Ishikawa (cell line): ENCODE measurements at regions not wholly inside any gene's neighbourhood (a gene's known extent, or its start where the extent isn't known, plus 50 kb on each side); places are given as distances from the start of the nearest gene placed in this dataset.

ENCODE experiments used
- CEBPB ChIP-seq: IDR thresholded peaks from 2 replicates; pipeline ENCODE4 v1.6.1; 2012
- CREB1 ChIP-seq: IDR thresholded peaks from 2 replicates; pipeline ENCODE4 v1.6.1; 2012; ENCODE audit warnings: low read depth
- EP300 ChIP-seq: IDR thresholded peaks from 2 replicates; pipeline ENCODE4 v1.6.1; 2012; ENCODE audit warnings: borderline replicate concordance
- FOXM1 ChIP-seq: IDR thresholded peaks from 2 replicates; pipeline ENCODE4 v1.6.1; 2012; ENCODE audit warnings: low read depth, borderline replicate concordance
- TAF1 ChIP-seq: IDR thresholded peaks from 2 replicates; pipeline ENCODE4 v1.6.1; 2012; ENCODE audit warnings: low read depth, mild to moderate bottlenecking
- TEAD4 ChIP-seq: IDR thresholded peaks from 2 replicates; pipeline ENCODE4 v1.6.1; 2012
- YY1 ChIP-seq: IDR thresholded peaks from 2 replicates; pipeline ENCODE4 v1.6.1; 2012; ENCODE audit warnings: low read depth
- ZBTB7A ChIP-seq: IDR thresholded peaks from 2 replicates; pipeline ENCODE4 v1.6.1; 2012; ENCODE audit warnings: low read depth
- TF ChIP-seq, protein P1 (sequence below): IDR thresholded peaks from 2 replicates; pipeline ENCODE4 v1.6.1; 2012
- TF ChIP-seq, protein P2 (sequence below): IDR thresholded peaks from 2 replicates; pipeline ENCODE4 v1.6.1; 2012; ENCODE audit warnings: low read depth, mild to moderate bottlenecking

DNA sequence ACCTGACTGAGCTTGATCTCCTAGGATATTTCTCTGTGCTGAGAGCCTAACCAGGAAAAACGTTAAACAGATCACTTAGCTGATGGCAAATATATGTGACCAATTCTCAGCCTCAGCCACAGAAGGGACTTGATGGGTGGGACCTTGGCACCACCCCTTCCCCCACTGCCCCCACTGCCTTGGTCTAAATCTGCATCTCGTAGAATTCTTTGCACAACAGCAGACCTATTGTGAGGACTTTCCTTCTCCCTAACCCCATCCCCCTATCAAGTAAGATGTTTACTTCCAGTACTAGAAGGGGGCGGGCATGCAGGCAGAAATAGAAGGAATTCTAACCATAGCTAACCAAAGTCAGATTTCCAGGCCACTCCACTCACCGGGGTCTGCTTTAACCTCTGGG is 313.2 kb downstream of the PCNX1 start:
- no peak for TF ChIP-seq YY1
- TF ChIP-seq, protein P1, sequence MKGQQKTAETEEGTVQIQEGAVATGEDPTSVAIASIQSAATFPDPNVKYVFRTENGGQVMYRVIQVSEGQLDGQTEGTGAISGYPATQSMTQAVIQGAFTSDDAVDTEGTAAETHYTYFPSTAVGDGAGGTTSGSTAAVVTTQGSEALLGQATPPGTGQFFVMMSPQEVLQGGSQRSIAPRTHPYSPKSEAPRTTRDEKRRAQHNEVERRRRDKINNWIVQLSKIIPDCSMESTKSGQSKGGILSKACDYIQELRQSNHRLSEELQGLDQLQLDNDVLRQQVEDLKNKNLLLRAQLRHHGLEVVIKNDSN = no peak
- TF ChIP-seq, protein P2, sequence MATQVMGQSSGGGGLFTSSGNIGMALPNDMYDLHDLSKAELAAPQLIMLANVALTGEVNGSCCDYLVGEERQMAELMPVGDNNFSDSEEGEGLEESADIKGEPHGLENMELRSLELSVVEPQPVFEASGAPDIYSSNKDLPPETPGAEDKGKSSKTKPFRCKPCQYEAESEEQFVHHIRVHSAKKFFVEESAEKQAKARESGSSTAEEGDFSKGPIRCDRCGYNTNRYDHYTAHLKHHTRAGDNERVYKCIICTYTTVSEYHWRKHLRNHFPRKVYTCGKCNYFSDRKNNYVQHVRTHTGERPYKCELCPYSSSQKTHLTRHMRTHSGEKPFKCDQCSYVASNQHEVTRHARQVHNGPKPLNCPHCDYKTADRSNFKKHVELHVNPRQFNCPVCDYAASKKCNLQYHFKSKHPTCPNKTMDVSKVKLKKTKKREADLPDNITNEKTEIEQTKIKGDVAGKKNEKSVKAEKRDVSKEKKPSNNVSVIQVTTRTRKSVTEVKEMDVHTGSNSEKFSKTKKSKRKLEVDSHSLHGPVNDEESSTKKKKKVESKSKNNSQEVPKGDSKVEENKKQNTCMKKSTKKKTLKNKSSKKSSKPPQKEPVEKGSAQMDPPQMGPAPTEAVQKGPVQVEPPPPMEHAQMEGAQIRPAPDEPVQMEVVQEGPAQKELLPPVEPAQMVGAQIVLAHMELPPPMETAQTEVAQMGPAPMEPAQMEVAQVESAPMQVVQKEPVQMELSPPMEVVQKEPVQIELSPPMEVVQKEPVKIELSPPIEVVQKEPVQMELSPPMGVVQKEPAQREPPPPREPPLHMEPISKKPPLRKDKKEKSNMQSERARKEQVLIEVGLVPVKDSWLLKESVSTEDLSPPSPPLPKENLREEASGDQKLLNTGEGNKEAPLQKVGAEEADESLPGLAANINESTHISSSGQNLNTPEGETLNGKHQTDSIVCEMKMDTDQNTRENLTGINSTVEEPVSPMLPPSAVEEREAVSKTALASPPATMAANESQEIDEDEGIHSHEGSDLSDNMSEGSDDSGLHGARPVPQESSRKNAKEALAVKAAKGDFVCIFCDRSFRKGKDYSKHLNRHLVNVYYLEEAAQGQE = no peak
- no peak for TF ChIP-seq EP300
- TF ChIP-seq TAF1 = no peak
- TF ChIP-seq FOXM1 = no peak
- no peak for TF ChIP-seq CREB1
- no peak for TF ChIP-seq TEAD4
- no peak for TF ChIP-seq CEBPB
- no peak for TF ChIP-seq ZBTB7A
